BJ (cell line): ENCODE measurements at regions not wholly inside any gene's neighbourhood (a gene's known extent, or its start where the extent isn't known, plus 50 kb on each side); places are given as distances from the start of the nearest gene placed in this dataset.

Experiments
- CTCF ChIA-PET: fragments of 350-600 bp; formaldehyde crosslinking; extraction: SDS; loops from one replicate; lab custom pipeline; 2021; ENCODE audit warnings: antibody characterized with exemption, inconsistent platforms; lab: Yijun Ruan, JAX
- POLR2A ChIA-PET: fragments of 300-600 bp; sonication (Branson Sonifier 250); formaldehyde crosslinking; extraction: SDS; loops from one replicate; lab custom pipeline; 2021; ENCODE audit warnings: antibody characterized with exemption; lab: Charles Lee
- DNase-seq: peaks from one replicate; pipeline ENCODE4 v3.0.0-alpha.2; 2011; ENCODE audit warnings: low read depth
- H3K27me3 ChIP-seq: 2 replicates; pipeline ENCODE4 v1.6.0; 2011; ENCODE audit warnings: low read length; ENCODE audit not compliant: control insufficient read depth, insufficient read depth
- H3K36me3 ChIP-seq: 2 replicates; pipeline ENCODE4 v1.5.1; 2011; ENCODE audit warnings: low read length; ENCODE audit not compliant: control insufficient read depth, insufficient read depth
- H3K4me3 ChIP-seq: 2 replicates; pipeline ENCODE4 v1.5.1; 2011; ENCODE audit warnings: low read depth, mild to moderate bottlenecking, control low read depth, low read length
- TF ChIP-seq, protein P1 (sequence below): IDR thresholded peaks from 2 replicates; pipeline ENCODE4 v1.5.1; 2011; ENCODE audit warnings: low read depth, mild to moderate bottlenecking, control low read depth, inconsistent platforms, low read length, moderate library complexity; ENCODE audit not compliant: insufficient read depth

DNA sequence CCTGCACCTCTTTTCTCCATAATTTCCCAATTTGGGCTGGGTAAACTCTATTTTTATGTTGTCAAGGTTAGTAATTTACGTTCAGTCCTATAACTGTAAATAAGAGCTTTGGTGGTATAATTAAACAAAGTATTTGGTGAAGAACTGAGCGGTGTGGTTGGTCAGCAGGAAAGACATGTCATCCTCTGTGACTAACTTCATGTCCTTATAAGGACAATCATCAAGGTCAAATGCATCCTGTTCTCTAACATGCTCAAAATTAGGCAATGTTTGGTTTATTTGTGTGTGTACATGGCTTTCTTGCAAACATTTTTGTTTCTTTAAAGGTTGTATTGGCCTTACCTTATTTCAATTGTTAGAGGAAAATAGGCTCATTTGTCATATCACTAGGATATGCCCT lies 121.5 kb upstream of the NABP1 start:
- no peak overlapping the region for H3K4me3 ChIP-seq
- CTCF ChIA-PET, result interaction anchor here (0.6 to 9.9 kb wide), 10 partner anchors 8 to 615 kb away, joined by 3 to 66 read pairs (median 4); no protein-coding TSS in a partner anchor
- no peak for DNase-seq
- TF ChIP-seq, protein P1, sequence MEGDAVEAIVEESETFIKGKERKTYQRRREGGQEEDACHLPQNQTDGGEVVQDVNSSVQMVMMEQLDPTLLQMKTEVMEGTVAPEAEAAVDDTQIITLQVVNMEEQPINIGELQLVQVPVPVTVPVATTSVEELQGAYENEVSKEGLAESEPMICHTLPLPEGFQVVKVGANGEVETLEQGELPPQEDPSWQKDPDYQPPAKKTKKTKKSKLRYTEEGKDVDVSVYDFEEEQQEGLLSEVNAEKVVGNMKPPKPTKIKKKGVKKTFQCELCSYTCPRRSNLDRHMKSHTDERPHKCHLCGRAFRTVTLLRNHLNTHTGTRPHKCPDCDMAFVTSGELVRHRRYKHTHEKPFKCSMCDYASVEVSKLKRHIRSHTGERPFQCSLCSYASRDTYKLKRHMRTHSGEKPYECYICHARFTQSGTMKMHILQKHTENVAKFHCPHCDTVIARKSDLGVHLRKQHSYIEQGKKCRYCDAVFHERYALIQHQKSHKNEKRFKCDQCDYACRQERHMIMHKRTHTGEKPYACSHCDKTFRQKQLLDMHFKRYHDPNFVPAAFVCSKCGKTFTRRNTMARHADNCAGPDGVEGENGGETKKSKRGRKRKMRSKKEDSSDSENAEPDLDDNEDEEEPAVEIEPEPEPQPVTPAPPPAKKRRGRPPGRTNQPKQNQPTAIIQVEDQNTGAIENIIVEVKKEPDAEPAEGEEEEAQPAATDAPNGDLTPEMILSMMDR, result no peak
- POLR2A ChIA-PET, result no interaction called here
- H3K27me3 ChIP-seq, result no peaks in the 10 kb centered on the region
- H3K36me3 ChIP-seq, result no peaks in the 10 kb centered on the region

DNA sequence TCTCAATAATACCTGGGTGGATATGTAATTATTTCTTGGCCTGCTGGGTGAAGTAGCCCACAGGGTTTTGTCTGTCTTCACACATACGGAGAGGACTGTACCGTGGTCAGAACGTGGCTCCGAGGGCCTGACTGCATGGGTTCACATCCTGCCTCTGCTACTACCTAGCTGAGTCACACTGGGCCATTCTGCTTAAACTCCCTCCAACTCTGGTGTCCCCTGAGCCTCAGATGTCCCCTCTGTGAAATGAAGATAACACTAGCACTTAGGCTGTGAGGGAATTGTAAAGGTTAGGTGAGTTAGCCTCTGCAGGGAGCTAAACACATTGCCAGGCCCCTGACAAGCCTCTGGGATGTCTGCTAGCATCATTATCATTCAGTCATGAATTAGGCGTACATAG lies 120.1 kb upstream of the NABP1 start:
- no peaks in the 10 kb centered on the region for H3K27me3 ChIP-seq
- CTCF ChIA-PET, result interaction anchor here (0.6 to 9.9 kb wide), 5 partner anchors 9 to 605 kb away, joined by 3 to 66 read pairs (median 3); no protein-coding TSS in a partner anchor
- H3K36me3 ChIP-seq, result no peaks in the 10 kb centered on the region
- TF ChIP-seq, protein P1, result no peak
- POLR2A ChIA-PET, result no interaction called here
- no peak for DNase-seq
- no peak overlapping the region for H3K4me3 ChIP-seq

DNA sequence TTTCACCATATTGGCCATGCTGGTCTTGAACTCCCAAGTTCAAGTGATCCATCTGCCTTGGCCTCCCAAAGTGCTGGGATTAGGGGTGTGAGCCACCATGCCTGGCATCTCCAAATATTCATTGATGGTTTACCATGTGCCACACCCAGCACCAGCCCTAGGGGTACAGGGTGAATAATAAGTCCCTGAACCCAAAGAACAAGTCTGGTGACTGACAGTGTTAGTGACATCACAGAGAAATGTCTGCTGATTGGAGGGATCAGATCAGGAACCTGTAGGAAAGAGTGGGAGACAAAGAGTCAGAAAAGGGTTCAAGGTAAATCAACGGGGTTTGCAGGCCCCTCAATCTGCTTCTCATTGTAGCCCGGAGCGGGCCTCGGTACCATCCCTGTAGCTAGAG lies 118.4 kb upstream of the NABP1 start:
- no peak for DNase-seq
- CTCF ChIA-PET, result interaction anchor here (0.6 to 9.9 kb wide), 6 partner anchors 8 to 603 kb away, joined by 3 to 66 read pairs (median 4); no protein-coding TSS in a partner anchor
- Histone ChIP-seq H3K27me3 (no peaks in the 10 kb centered on the region), H3K36me3 (no peaks in the 10 kb centered on the region), H3K4me3 (no peak overlapping the region)
- TF ChIP-seq, protein P1, result no peak
- POLR2A ChIA-PET, result no interaction called here

DNA sequence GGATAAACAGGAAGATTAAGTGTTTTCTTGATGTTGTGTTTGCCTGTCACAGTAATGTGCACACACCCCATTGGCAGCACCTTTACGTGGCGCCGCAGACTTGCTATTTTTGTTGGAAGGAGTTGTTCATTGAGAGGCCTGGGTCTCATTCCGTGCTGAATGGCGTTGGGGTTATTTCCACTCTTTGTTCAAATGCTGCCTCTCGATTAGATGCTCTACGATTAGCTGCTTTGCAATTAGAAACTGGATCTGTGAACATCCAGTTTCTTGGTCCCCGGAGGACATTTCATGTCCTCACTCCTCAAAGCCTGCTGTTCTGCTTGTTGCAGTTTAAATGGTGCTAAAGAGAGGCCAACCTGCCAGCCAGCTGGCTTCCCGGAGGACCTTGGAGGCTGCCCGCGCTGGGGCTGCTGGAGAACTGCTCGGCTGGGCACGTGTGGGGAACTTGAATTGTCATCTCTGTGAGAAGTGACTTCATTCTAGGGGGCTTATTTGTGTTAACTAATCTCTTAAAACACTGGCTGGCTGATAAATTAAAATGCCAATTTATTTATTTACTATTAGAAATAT lies 117.4 kb upstream of the NABP1 start:
- H3K27me3 ChIP-seq, result no peaks in the 10 kb centered on the region
- ChIA-PET POLR2A (no interaction called here), CTCF (interaction anchor here (0.6 to 9.9 kb wide), 9 partner anchors 8 to 602 kb away, joined by 3 to 66 read pairs (median 3); no protein-coding TSS in a partner anchor)
- H3K36me3 ChIP-seq, result no peaks in the 10 kb centered on the region
- no peak for DNase-seq
- H3K4me3 ChIP-seq, result no peak overlapping the region
- TF ChIP-seq, protein P1, result no peak

DNA sequence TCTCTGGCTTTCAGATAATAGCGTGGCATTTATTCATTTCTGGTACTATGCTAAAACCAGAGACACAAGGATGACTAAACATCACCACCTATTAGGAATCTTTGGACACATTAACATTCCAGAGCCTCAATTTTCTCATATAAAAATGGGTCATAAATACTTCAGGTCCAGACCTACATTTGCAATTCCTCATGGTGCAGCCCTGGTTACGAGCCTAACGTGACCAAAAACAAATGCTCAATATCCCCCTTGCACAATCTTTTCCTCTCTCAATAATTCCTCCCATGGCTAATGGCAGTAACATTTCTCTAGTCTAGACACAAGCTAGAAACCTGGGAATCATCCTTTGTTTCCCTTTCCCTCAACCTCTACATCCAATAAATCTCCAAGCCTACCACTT lies 112.8 kb upstream of the NABP1 start:
- DNase-seq, result no peak
- Histone ChIP-seq H3K36me3 (no peaks in the 10 kb centered on the region), H3K27me3 (no peaks in the 10 kb centered on the region), H3K4me3 (no peak overlapping the region)
- CTCF ChIA-PET, result interaction anchor here (1.3 to 4.2 kb wide), 6 partner anchors 9 to 247 kb away, joined by 3 to 23 read pairs (median 8); no protein-coding TSS in a partner anchor
- POLR2A ChIA-PET, result no interaction called here
- TF ChIP-seq, protein P1, result no peak
